ENCODE measurements at regions not wholly inside any gene's neighbourhood (a gene's known extent, or its start where the extent isn't known, plus 50 kb on each side); places are given as distances from the start of the nearest gene placed in this dataset.

DNA sequence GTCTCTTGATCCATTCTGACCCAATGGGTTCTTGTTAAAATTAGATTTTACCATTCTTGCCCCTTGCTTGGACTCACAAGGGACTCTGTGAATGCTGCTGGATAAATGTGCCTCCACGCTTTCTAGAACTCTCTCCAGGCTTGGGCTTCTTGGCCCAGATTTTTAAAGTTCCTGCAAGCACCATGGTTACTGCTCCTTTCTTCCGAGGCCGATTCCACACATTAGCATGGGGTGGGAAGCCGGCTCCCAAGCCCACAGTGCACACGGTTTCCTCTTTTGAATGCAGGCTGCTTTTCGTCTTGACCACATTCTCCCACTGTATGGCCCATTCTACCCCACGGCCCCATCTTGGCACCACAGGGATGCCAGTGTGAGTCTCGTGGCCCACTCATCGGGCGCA lies 174.3 kb upstream of the PITRM1 start:
- no peak for DNase-seq (ENCODE audit: extremely low read depth, low read depth)
- TF ChIP-seq, protein P1, sequence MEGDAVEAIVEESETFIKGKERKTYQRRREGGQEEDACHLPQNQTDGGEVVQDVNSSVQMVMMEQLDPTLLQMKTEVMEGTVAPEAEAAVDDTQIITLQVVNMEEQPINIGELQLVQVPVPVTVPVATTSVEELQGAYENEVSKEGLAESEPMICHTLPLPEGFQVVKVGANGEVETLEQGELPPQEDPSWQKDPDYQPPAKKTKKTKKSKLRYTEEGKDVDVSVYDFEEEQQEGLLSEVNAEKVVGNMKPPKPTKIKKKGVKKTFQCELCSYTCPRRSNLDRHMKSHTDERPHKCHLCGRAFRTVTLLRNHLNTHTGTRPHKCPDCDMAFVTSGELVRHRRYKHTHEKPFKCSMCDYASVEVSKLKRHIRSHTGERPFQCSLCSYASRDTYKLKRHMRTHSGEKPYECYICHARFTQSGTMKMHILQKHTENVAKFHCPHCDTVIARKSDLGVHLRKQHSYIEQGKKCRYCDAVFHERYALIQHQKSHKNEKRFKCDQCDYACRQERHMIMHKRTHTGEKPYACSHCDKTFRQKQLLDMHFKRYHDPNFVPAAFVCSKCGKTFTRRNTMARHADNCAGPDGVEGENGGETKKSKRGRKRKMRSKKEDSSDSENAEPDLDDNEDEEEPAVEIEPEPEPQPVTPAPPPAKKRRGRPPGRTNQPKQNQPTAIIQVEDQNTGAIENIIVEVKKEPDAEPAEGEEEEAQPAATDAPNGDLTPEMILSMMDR (IDR thresholded peaks at IDR 0.05; ENCODE audit: low read depth, low read length, missing control alignments): no peak
- no peak overlapping the region for H3K4me3 ChIP-seq (replicated peaks; ENCODE audit: low read depth, low read length)

DNA sequence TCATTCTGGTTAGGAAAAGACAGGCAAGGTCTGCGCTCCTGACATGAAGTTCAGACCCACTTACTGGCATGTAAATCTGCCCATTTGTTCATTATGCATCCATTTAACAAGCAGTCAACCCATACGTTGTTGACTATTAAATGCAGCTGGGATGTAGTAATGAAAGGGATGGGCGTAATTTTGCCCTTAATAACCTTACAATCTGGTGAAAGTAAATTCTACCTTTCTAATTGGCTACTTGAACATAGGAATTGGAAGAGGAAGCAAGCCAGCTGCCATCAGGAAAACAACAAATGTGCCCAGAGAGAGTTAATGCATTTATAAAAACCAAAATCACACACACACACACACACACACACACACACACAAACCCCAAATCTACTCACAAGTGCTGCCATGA lies 170.2 kb upstream of the PITRM1 start:
- no peak overlapping the region for H3K4me3 ChIP-seq (replicated peaks; ENCODE audit: low read depth, low read length)
- no peak for DNase-seq (ENCODE audit: extremely low read depth, low read depth)
- TF ChIP-seq, protein P1 (IDR thresholded peaks at IDR 0.05; ENCODE audit: low read depth, low read length, missing control alignments): no peak

DNA sequence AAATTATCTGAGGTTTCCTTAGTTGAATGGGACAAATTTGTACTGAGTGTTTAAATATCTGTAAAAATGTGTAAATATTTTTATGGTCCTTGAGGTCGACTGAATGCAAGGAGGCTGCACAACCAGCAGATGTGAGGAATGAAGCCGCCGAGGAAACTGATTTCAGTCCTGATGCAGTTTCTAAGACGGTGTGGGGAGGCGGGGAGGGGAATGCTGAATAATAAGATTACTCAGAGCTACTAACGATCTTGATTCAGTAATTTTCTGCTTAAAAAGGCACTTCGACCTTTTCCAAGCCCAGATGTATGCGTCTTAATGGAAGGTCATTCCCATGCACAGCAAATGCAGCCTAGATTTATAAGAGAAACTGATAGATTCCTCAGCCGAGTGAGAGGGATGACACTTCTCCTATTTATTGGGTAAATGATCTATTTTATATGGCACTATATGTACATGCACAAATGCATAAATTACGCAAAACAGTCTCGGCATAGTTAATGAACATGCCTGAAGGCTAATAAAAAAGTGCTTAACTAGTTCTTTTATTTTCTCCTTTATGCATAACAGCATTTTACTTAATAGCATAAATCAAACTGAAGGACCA lies 167.6 kb upstream of the PITRM1 start:
- TF ChIP-seq, protein P1 (IDR thresholded peaks at IDR 0.05; ENCODE audit: low read depth, low read length, missing control alignments): no peak
- H3K4me3 ChIP-seq (replicated peaks; ENCODE audit: low read depth, low read length): no peak overlapping the region
- no peak for DNase-seq (ENCODE audit: extremely low read depth, low read depth)

DNA sequence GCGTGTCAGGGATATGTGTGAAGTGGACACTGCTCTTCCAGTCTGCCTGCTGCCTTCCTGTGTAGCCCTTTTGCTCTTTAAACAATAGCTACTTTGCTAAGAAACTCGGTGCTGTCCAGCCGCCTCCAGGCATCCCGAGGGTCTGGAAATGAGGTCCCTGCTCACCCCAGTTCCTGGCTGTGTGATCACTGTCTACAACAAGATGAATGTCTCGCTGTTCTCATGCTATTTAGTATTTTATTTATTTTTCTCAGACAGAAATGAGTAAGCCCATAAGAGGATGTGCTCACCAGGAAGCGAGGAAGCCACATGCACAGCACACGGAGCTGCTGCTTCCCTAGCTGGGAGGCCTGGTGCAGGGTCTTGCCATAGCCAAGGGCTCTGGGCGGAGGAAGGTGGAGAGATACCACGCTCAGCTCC lies 167.0 kb upstream of the PITRM1 start:
- H3K4me3 ChIP-seq (replicated peaks; ENCODE audit: low read depth, low read length): no peak overlapping the region
- DNase-seq (ENCODE audit: extremely low read depth, low read depth): peak; percentile 21
- TF ChIP-seq, protein P1 (IDR thresholded peaks at IDR 0.05; ENCODE audit: low read depth, low read length, missing control alignments): no peak

DNA sequence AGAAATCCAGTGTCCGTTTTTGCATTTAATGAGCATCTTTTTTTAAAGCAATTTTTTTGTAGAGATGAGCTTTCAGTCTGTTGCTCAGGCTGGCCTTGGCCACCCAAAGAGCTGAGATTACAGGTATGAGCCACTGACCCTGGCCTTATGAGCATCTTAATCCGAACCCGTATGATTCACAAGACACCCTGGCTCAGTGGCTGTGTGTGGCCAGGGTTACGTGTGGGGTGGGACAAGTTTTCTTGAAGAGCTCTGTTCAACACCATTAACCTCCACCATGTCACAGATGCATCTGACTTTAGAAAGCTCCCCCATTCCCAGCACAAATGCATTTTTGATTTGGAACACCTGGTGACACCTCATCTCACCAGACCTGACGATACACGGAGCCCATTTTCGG lies 166.5 kb upstream of the PITRM1 start:
- no peak overlapping the region for H3K4me3 ChIP-seq (replicated peaks; ENCODE audit: low read depth, low read length)
- no peak for DNase-seq (ENCODE audit: extremely low read depth, low read depth)
- TF ChIP-seq, protein P1 (IDR thresholded peaks at IDR 0.05; ENCODE audit: low read depth, low read length, missing control alignments): no peak

DNA sequence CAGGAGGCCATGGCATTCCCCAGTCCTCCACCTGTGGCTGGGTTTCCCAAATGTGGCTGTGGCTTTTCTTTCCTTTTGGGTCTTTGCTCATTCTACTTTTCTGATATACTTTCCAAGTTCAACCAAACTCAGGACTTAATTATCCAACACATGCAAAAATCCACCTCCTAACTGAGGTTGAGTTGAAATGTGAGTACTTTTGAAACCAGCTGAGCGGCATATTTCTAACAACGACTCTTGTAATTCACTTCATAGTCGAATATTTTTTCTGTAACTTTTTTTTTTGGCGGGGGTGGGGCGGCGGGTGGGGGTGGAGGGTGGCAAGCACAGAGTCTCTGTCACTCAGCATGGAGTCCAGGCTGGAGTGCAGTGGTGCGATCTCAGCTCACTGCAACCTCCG lies 165.2 kb upstream of the PITRM1 start:
- H3K4me3 ChIP-seq (replicated peaks; ENCODE audit: low read depth, low read length): no peak overlapping the region
- DNase-seq (ENCODE audit: extremely low read depth, low read depth): no peak
- TF ChIP-seq, protein P1 (IDR thresholded peaks at IDR 0.05; ENCODE audit: low read depth, low read length, missing control alignments): no peak
